MM.1S (cell line): ENCODE measurements at regions not wholly inside any gene's neighbourhood (a gene's known extent, or its start where the extent isn't known, plus 50 kb on each side); places are given as distances from the start of the nearest gene placed in this dataset.

Experiments used
- DNase-seq: peaks from one replicate; pipeline ENCODE4 v3.0.0-alpha.2; 2015
- H2AFZ ChIP-seq: fragments of 300-600 bp; sonication (generic); 2 replicates; pipeline ENCODE4 v1.6.0; 2016; ENCODE audit warnings: antibody characterized with exemption, low read length
- H3F3A ChIP-seq: fragments of 300-600 bp; sonication (generic); 2 replicates; pipeline ENCODE4 v1.6.1; 2016; ENCODE audit warnings: mild to moderate bottlenecking, antibody characterized with exemption, low read length, moderate library complexity, mixed read lengths; ENCODE audit not compliant: insufficient read depth
- H3K27ac ChIP-seq: fragments of 300-600 bp; sonication (generic); 2 replicates; pipeline ENCODE4 v1.5.1; 2016; ENCODE audit warnings: mild to moderate bottlenecking, low read length
- H3K27me3 ChIP-seq: fragments of 300-600 bp; sonication (generic); replicated peaks from 2 replicates; pipeline ENCODE4 v1.6.0; 2016; ENCODE audit warnings: low read length; ENCODE audit not compliant: insufficient read depth
- H3K36me3 ChIP-seq: fragments of 300-600 bp; sonication (generic); replicated peaks from 2 replicates; pipeline ENCODE4 v1.6.1; 2016; ENCODE audit warnings: mild to moderate bottlenecking, low read length, mixed read lengths; ENCODE audit not compliant: insufficient read depth
- H3K4me1 ChIP-seq: fragments of 300-600 bp; sonication (generic); 2 replicates; pipeline ENCODE4 v1.6.1; 2016; ENCODE audit warnings: low read length, mixed read lengths
- H3K4me2 ChIP-seq: fragments of 300-600 bp; sonication (generic); 2 replicates; pipeline ENCODE4 v1.6.0; 2016; ENCODE audit warnings: low read depth, low read length
- H3K4me3 ChIP-seq: fragments of 300-600 bp; sonication (generic); 2 replicates; pipeline ENCODE4 v1.5.1; 2016; ENCODE audit warnings: low read length, mixed read lengths
- H3K79me2 ChIP-seq: fragments of 300-600 bp; sonication (generic); 2 replicates; pipeline ENCODE4 v1.6.1; 2016; ENCODE audit warnings: mixed run types, low read length, mixed read lengths
- H3K9ac ChIP-seq: fragments of 300-600 bp; sonication (generic); 2 replicates; pipeline ENCODE4 v1.6.1; 2016; ENCODE audit warnings: low read length, mixed read lengths
- H3K9me2 ChIP-seq: fragments of 300-600 bp; sonication (generic); replicated peaks from 2 replicates; pipeline ENCODE4 v1.6.1; 2016; ENCODE audit warnings: mild to moderate bottlenecking, low read length, mixed read lengths; ENCODE audit not compliant: insufficient read depth
- H3K9me3 ChIP-seq: fragments of 300-600 bp; sonication (generic); replicated peaks from 2 replicates; pipeline ENCODE4 v1.6.1; 2016; ENCODE audit warnings: mild to moderate bottlenecking, low read length, mixed read lengths; ENCODE audit not compliant: insufficient read depth
- H4K20me1 ChIP-seq: fragments of 300-600 bp; sonication (generic); 2 replicates; pipeline ENCODE4 v1.6.1; 2016; ENCODE audit warnings: mild to moderate bottlenecking, low read length, moderate library complexity, mixed read lengths; ENCODE audit not compliant: insufficient read depth
- EZH2 ChIP-seq: fragments of 300-600 bp; sonication (generic); optimal IDR thresholded peaks from 2 replicates; pipeline ENCODE3; 2017; ENCODE audit warnings: low read depth, mild to moderate bottlenecking, antibody characterized with exemption, low read length, mixed read lengths
- EZH2phosphoT487 ChIP-seq: fragments of 300-600 bp; sonication (generic); IDR thresholded peaks from 2 replicates; pipeline ENCODE4 v1.6.1; 2018; ENCODE audit warnings: antibody characterized with exemption, low read length
- TF ChIP-seq, protein P1 (sequence below): fragments of 300-600 bp; sonication (generic); IDR thresholded peaks from 2 replicates; pipeline ENCODE4 v1.5.1; 2016; ENCODE audit warnings: antibody characterized with exemption, low read length, mixed read lengths

DNA sequence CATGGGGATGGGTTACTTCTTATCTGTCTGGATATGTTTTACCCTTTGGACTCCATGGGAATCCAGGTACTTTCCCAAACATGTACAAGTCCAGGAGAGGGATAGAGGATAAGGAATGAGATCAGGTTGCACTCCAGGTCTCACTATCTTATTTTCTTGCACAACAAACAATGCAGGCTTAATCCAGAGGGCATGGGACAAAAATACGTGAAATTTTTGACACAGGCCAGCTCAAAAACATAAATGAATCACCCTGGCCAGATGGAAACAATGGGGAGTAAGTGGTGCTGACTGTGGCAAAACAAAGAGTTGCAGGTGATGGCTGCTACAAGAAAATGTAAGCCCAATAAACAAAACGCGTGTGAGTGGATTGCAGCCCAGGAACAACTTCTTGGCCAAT lies 69.4 kb upstream of the GAS1 start:
- no peaks in the 10 kb centered on the region for H3K36me3 ChIP-seq
- H3K9me2 ChIP-seq = no peaks in the 10 kb centered on the region; the same call in 1 of the 2 replicates
- no peaks in the 10 kb centered on the region for H4K20me1 ChIP-seq

DNA sequence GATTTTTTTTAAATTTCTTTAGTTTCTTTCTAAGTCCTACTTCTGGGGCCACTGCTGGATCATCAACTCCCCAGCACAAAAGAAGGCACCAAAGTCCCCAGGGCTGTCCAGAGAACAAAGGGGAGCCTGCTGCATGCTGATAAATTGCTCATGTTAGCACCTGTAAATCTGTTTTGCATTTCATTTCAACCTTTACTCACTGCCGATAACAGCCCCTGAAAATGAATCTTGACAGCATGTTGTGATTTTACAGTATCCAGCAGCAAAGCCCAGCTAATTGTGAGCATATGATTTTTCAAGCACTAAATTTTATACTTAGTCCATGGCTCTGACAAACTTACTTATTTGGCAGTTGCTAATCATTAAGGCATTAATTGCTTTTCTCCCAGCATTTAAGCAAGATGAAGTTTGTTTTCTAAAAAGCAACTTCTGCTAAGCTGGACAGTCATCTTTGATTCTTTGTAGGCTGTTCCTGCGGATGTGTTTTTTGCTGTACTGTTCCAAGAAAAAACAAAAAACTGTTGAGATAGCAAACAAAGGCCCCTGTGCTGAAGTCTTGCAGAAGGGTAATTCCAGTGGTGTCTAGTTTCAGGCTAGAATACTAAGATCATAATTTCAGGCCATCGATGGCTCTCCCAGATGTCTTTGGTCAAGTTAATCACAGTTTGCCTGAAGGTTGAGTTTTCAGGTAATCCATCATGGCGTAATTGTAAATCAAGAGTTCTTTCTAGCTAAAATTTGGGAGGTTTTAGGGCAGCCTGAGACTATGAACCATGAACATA lies 73.1 kb upstream of the GAS1 start:
- TF ChIP-seq, protein P1, sequence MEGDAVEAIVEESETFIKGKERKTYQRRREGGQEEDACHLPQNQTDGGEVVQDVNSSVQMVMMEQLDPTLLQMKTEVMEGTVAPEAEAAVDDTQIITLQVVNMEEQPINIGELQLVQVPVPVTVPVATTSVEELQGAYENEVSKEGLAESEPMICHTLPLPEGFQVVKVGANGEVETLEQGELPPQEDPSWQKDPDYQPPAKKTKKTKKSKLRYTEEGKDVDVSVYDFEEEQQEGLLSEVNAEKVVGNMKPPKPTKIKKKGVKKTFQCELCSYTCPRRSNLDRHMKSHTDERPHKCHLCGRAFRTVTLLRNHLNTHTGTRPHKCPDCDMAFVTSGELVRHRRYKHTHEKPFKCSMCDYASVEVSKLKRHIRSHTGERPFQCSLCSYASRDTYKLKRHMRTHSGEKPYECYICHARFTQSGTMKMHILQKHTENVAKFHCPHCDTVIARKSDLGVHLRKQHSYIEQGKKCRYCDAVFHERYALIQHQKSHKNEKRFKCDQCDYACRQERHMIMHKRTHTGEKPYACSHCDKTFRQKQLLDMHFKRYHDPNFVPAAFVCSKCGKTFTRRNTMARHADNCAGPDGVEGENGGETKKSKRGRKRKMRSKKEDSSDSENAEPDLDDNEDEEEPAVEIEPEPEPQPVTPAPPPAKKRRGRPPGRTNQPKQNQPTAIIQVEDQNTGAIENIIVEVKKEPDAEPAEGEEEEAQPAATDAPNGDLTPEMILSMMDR = no peak
- TF ChIP-seq EZH2phosphoT487 = no peak
- no peak for TF ChIP-seq EZH2

More for the DNA sequence above, 69.4 kb upstream of the GAS1 start:
- Histone ChIP-seq H3K9ac (no peak overlapping the region), H3F3A (no peaks in the 10 kb centered on the region), H3K4me3 (no peak overlapping the region), H3K4me1 (no peaks in the 10 kb centered on the region), H3K27me3 (no peaks in the 10 kb centered on the region), H2AFZ (no peak overlapping the region), H3K4me2 (no peak overlapping the region), H3K27ac (no peak overlapping the region), H3K9me3 (no peaks in the 10 kb centered on the region), H3K79me2 (no peaks in the 10 kb centered on the region)
- DNase-seq = no peak
- TF ChIP-seq EZH2phosphoT487 (no peak), EZH2 (no peak)
- TF ChIP-seq, protein P1 = no peak

DNA sequence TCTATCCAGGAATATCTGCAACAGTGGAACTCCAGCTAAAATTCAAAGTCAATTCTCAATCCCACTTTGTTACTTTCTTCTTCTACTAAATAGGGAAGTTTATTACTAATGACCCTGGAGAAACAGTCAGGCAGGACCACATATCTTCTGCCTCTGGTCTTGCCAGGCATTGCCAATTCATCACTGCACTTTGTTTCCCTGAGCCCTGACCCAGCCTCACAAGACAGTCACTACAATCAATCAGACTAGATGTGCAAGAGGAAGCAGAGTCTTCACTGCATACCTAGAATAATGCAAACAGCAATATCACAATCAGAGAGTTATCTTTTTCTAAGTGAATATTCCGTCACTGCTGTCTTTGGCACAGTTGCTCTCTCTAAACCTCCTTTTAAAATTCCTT lies 74.9 kb upstream of the GAS1 start:
- no peaks in the 10 kb centered on the region for H3K79me2 ChIP-seq
- DNase-seq = no peak
- no peak overlapping the region for H3K27ac ChIP-seq
- H3K4me2 ChIP-seq = no peak overlapping the region
- no peaks in the 10 kb centered on the region for H3K36me3 ChIP-seq
- H3K9me3 ChIP-seq = no peaks in the 10 kb centered on the region
- no peak overlapping the region for H3K9ac ChIP-seq
- H3K4me3 ChIP-seq = no peak overlapping the region
- H4K20me1 ChIP-seq = no peaks in the 10 kb centered on the region
- H3K9me2 ChIP-seq = no peaks in the 10 kb centered on the region; the same call in 1 of the 2 replicates
- no peak overlapping the region for H2AFZ ChIP-seq
- H3K4me1 ChIP-seq = no peaks in the 10 kb centered on the region
- no peaks in the 10 kb centered on the region for H3K27me3 ChIP-seq
- no peaks in the 10 kb centered on the region for H3F3A ChIP-seq
- TF ChIP-seq, protein P1 = no peak
- no peak for TF ChIP-seq EZH2
- TF ChIP-seq EZH2phosphoT487 = no peak

More for the DNA sequence above, 73.1 kb upstream of the GAS1 start:
- no peak overlapping the region for H3K4me2 ChIP-seq
- no peaks in the 10 kb centered on the region for H3K9me3 ChIP-seq
- no peak overlapping the region for H3K9ac ChIP-seq
- H3K79me2 ChIP-seq = no peaks in the 10 kb centered on the region
- no peaks in the 10 kb centered on the region for H3K27me3 ChIP-seq
- H3F3A ChIP-seq = no peaks in the 10 kb centered on the region
- H3K4me1 ChIP-seq = no peaks in the 10 kb centered on the region
- H3K27ac ChIP-seq = no peak overlapping the region
- no peak for DNase-seq
- no peaks in the 10 kb centered on the region; the same call in 1 of the 2 replicates for H3K9me2 ChIP-seq
- no peaks in the 10 kb centered on the region for H3K36me3 ChIP-seq
- no peak overlapping the region for H3K4me3 ChIP-seq
- H4K20me1 ChIP-seq = no peaks in the 10 kb centered on the region
- H2AFZ ChIP-seq = no peak overlapping the region
